DOHH2 (cell line): ENCODE measurements at regions not wholly inside any gene's neighbourhood (a gene's known extent, or its start where the extent isn't known, plus 50 kb on each side); places are given as distances from the start of the nearest gene placed in this dataset.

ENCODE experiments used
- H3F3A ChIP-seq: fragments of 200-600 bp; sonication (generic), shearing (Covaris generic); 2 replicates; pipeline ENCODE4 v1.6.0; 2016; ENCODE audit warnings: antibody characterized with exemption, mild to moderate bottlenecking; ENCODE audit not compliant: control insufficient read depth, insufficient read depth
- H3K27ac ChIP-seq: fragments of 200-600 bp; sonication (generic); 2 replicates; pipeline ENCODE4 v1.5.1; 2014; ENCODE audit warnings: low read depth, mild to moderate bottlenecking, low read length, moderate library complexity
- H3K27me3 ChIP-seq: fragments of 200-600 bp; sonication (generic); 2 replicates; pipeline ENCODE4 v1.6.1; 2014; ENCODE audit warnings: mild to moderate bottlenecking, low read length, mixed read lengths; ENCODE audit not compliant: control insufficient read depth
- H3K36me3 ChIP-seq: fragments of 200-600 bp; sonication (generic); 2 replicates; pipeline ENCODE4 v1.6.1; 2014; ENCODE audit warnings: mild to moderate bottlenecking, low read length, moderate library complexity, mixed read lengths; ENCODE audit not compliant: control insufficient read depth
- H3K4me1 ChIP-seq: fragments of 200-600 bp; sonication (generic); 2 replicates; pipeline ENCODE4 v1.6.1; 2014; ENCODE audit warnings: mild to moderate bottlenecking, low read length, mixed read lengths; ENCODE audit not compliant: control insufficient read depth
- H3K4me2 ChIP-seq: fragments of 200-600 bp; sonication (generic); 2 replicates; pipeline ENCODE4 v1.6.0; 2014; ENCODE audit warnings: mild to moderate bottlenecking, low read length, moderate library complexity
- H3K4me3 ChIP-seq: fragments of 200-600 bp; sonication (generic); 2 replicates; pipeline ENCODE4 v1.5.1; 2014; ENCODE audit warnings: mild to moderate bottlenecking, low read length, mixed read lengths
- H3K79me2 ChIP-seq: fragments of 200-600 bp; sonication (generic); 2 replicates; pipeline ENCODE4 v1.6.1; 2014; ENCODE audit warnings: mild to moderate bottlenecking, low read length, mixed read lengths; ENCODE audit not compliant: control insufficient read depth
- H3K9me2 ChIP-seq: fragments of 200-600 bp; sonication (generic); replicated peaks from 2 replicates; pipeline ENCODE4 v1.6.1; 2014; ENCODE audit warnings: mild to moderate bottlenecking, low read length, mixed read lengths; ENCODE audit not compliant: control insufficient read depth
- H3K9me3 ChIP-seq: fragments of 200-600 bp; sonication (generic); 2 replicates; pipeline ENCODE4 v1.6.1; 2014; ENCODE audit warnings: antibody characterized with exemption, low read length, mixed read lengths; ENCODE audit not compliant: control insufficient read depth, insufficient read depth
- H4K20me1 ChIP-seq: fragments of 200-600 bp; sonication (generic); 2 replicates; pipeline ENCODE4 v1.6.0; 2014; ENCODE audit warnings: low read depth, mild to moderate bottlenecking, antibody characterized with exemption, low read length, moderate library complexity; ENCODE audit not compliant: control insufficient read depth, insufficient read depth
- CTCF ChIP-seq: fragments of 200-600 bp; sonication (generic); IDR thresholded peaks from one replicate; pipeline ENCODE4 v1.5.1; 2014; ENCODE audit warnings: antibody characterized with exemption, mild to moderate bottlenecking, low read depth, low read length; ENCODE audit not compliant: poor library complexity, severe bottlenecking
- EZH2phosphoT487 ChIP-seq: fragments of 200-600 bp; sonication (generic); IDR thresholded peaks from 2 replicates; pipeline ENCODE4 v1.6.1; 2017; ENCODE audit warnings: borderline replicate concordance, mild to moderate bottlenecking, antibody characterized with exemption, low read length, moderate library complexity, mixed read lengths

- Histone ChIP-seq H3K4me3 (no peak overlapping the region), H3K36me3 (no peaks in the 10 kb centered on the region), H3F3A (no peaks in the 10 kb centered on the region), H3K4me2 (no peak overlapping the region), H3K4me1 (no peaks in the 10 kb centered on the region), H3K27ac (no peak overlapping the region), H4K20me1 (no peaks in the 10 kb centered on the region), H3K79me2 (no peaks in the 10 kb centered on the region), H3K9me2 (no peaks in the 10 kb centered on the region), H3K27me3 (no peaks in the 10 kb centered on the region), H3K9me3 (no peaks in the 10 kb centered on the region)
- TF ChIP-seq CTCF (no peak), EZH2phosphoT487 (no peak)
Measured at GRCh38 chrX:20487227-20487626, 220.5 kb upstream of the RPS6KA3 start.

GRCh38 chrX:20481632-20482031, 214.9 kb upstream of the RPS6KA3 start:
- H3K4me1 ChIP-seq, result no peaks in the 10 kb centered on the region
- H3K4me3 ChIP-seq, result no peak overlapping the region
- H3K9me3 ChIP-seq, result no peaks in the 10 kb centered on the region
- no peaks in the 10 kb centered on the region for H3K9me2 ChIP-seq
- H3K36me3 ChIP-seq, result no peaks in the 10 kb centered on the region
- H3K4me2 ChIP-seq, result no peak overlapping the region
- TF ChIP-seq EZH2phosphoT487, result no peak
- TF ChIP-seq CTCF, result no peak
- no peak overlapping the region for H3K27ac ChIP-seq
- no peaks in the 10 kb centered on the region for H3K79me2 ChIP-seq
- H3F3A ChIP-seq, result no peaks in the 10 kb centered on the region
- no peaks in the 10 kb centered on the region for H4K20me1 ChIP-seq
- no peaks in the 10 kb centered on the region for H3K27me3 ChIP-seq

- Histone ChIP-seq H3K36me3 (no peaks in the 10 kb centered on the region), H3K27ac (no peak overlapping the region), H3K9me3 (no peaks in the 10 kb centered on the region), H3F3A (no peaks in the 10 kb centered on the region), H3K4me3 (no peak overlapping the region), H3K4me1 (no peaks in the 10 kb centered on the region), H3K4me2 (no peak overlapping the region), H4K20me1 (no peaks in the 10 kb centered on the region), H3K27me3 (no peaks in the 10 kb centered on the region), H3K79me2 (no peaks in the 10 kb centered on the region), H3K9me2 (no peaks in the 10 kb centered on the region)
- no peak for TF ChIP-seq CTCF
- no peak for TF ChIP-seq EZH2phosphoT487
Measured at GRCh38 chrX:20479896-20480295, 213.2 kb upstream of the RPS6KA3 start.

GRCh38 chrX:20479048-20479447, 212.3 kb upstream of the RPS6KA3 start:
- H3K27ac ChIP-seq, result no peak overlapping the region

More at GRCh38 chrX:20479048-20479447, 212.3 kb upstream of the RPS6KA3 start:
- TF ChIP-seq EZH2phosphoT487 (no peak), CTCF (no peak)
- no peaks in the 10 kb centered on the region for H3K9me2 ChIP-seq
- H3K36me3 ChIP-seq, result no peaks in the 10 kb centered on the region
- no peaks in the 10 kb centered on the region for H3F3A ChIP-seq
- H3K4me3 ChIP-seq, result no peak overlapping the region
- no peaks in the 10 kb centered on the region for H3K4me1 ChIP-seq
- H3K4me2 ChIP-seq, result no peak overlapping the region
- H3K27me3 ChIP-seq, result no peaks in the 10 kb centered on the region
- no peaks in the 10 kb centered on the region for H4K20me1 ChIP-seq
- no peaks in the 10 kb centered on the region for H3K9me3 ChIP-seq
- no peaks in the 10 kb centered on the region for H3K79me2 ChIP-seq
